ENCODE measurements at regions not wholly inside any gene's neighbourhood (a gene's known extent, or its start where the extent isn't known, plus 50 kb on each side); places are given as distances from the start of the nearest gene placed in this dataset.

DNA sequence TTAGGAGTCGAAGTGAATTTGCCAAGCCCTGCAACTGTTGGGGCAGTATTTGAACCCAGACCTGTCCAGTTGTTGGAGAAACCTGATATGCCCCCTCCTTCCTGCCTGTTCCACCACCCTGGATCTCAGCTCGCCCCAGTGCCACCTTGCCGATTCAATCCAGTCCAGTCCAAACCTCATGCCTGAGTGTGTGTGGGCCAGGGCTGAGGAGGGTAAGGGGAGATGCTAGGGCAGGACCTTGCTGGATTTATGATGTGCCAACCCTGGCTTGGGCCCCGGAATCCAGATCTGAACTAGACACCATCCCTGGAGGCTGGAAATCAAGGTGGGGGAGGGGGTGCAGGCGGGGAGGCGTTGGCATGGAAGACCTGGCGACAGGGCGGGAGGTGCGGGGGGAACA lies 98.9 kb upstream of the WNT4 start:
- no peaks in the 10 kb centered on the region for H4K20me1 ChIP-seq (replicated peaks; ENCODE audit: insufficient read depth)
- Mint-ChIP-seq H3K27ac (no peak overlapping the region), H3K36me3 (ENCODE audit: low read depth) (no peaks in the 10 kb centered on the region), H3K27me3 (ENCODE audit: insufficient read depth, low read depth, poor library complexity) (peaks cover 13% of the 10 kb centered on the region), H3K4me3 (no peak overlapping the region), H3K9me3 (no peaks in the 10 kb centered on the region), H3K4me1 (peaks cover 14% of the 10 kb centered on the region)
- H3K27ac ChIP-seq (ENCODE audit: low read depth) = no peak overlapping the region
- H3K4me3 ChIP-seq = no peak overlapping the region
- H3K79me2 ChIP-seq (replicated peaks; ENCODE audit: insufficient read depth) = no peaks in the 10 kb centered on the region
- no peaks in the 10 kb centered on the region for H3F3A ChIP-seq (replicated peaks; ENCODE audit: low read depth)
- 0 out of 2 replicates have a peak, but pooled peaks cover 5% of the 10 kb centered on the region for H3K4me1 ChIP-seq (ENCODE audit: insufficient read depth)
- H2AFZ ChIP-seq = no peak overlapping the region
- no peaks in the 10 kb centered on the region for H3K9me2 ChIP-seq (ENCODE audit: insufficient read depth)
- ATAC-seq (no peak), DNase-seq (ENCODE audit: low spot score) (no peak)
- no peak overlapping the region for H3K4me2 ChIP-seq
- H3K27me3 ChIP-seq (ENCODE audit: insufficient read depth) = no peaks in the 10 kb centered on the region
- no peaks in the 10 kb centered on the region for H3K36me3 ChIP-seq (ENCODE audit: insufficient read depth)
- TF ChIP-seq CREB1 (CRISPR knock-in tag; IDR thresholded peaks at IDR 0.05; ENCODE audit: low read depth) (no peak), POLR2AphosphoS5 (IDR thresholded peaks at IDR 0.05; ENCODE audit: low read depth) (no peak), EZH2phosphoT487 (IDR thresholded peaks at IDR 0.05; ENCODE audit: unreplicated experiment) (no peak), ZNF331 (CRISPR knock-in tag; IDR thresholded peaks at IDR 0.05; ENCODE audit: low read depth) (no peak), ZNF462 (CRISPR knock-in tag; IDR thresholded peaks at IDR 0.05) (no peak), ZNF114 (CRISPR knock-in tag; IDR thresholded peaks at IDR 0.05) (no peak), JUNB (IDR thresholded peaks at IDR 0.05; ENCODE audit: unreplicated experiment) (no peak), EZH2 (IDR thresholded peaks at IDR 0.05; ENCODE audit: low read depth, unreplicated experiment) (no peak)
- TF ChIP-seq, protein P1, sequence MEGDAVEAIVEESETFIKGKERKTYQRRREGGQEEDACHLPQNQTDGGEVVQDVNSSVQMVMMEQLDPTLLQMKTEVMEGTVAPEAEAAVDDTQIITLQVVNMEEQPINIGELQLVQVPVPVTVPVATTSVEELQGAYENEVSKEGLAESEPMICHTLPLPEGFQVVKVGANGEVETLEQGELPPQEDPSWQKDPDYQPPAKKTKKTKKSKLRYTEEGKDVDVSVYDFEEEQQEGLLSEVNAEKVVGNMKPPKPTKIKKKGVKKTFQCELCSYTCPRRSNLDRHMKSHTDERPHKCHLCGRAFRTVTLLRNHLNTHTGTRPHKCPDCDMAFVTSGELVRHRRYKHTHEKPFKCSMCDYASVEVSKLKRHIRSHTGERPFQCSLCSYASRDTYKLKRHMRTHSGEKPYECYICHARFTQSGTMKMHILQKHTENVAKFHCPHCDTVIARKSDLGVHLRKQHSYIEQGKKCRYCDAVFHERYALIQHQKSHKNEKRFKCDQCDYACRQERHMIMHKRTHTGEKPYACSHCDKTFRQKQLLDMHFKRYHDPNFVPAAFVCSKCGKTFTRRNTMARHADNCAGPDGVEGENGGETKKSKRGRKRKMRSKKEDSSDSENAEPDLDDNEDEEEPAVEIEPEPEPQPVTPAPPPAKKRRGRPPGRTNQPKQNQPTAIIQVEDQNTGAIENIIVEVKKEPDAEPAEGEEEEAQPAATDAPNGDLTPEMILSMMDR (conservative IDR thresholded peaks at IDR 0.05; ENCODE audit: low read depth in 2 of 2) = no peak
